ENCODE measurements at regions not wholly inside any gene's neighbourhood (a gene's known extent, or its start where the extent isn't known, plus 50 kb on each side); places are given as distances from the start of the nearest gene placed in this dataset.

DNA sequence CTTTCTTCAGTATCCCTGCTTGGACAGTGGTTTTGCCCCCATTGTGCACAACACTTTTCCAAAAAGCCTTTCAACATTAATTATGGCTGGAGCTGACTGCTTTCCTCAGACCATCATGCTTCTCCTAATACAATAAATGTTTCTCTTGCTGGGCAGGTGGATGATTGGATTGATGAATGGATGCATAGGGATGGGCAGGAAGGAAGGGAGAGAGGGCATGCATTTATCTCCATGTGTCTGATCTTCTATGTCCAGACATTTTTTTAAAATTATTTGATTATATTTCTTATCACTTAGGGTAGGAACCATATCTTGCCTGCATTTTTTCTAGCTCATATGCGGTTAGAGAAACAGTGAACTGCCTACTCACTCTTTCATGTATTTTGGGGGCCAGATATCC is 218.5 kb downstream of the PRL start:
- intact Hi-C loops (cut with micrococcal nuclease; ENCODE audit: unreplicated experiment): no loop called here
- ChIA-PET POLR2A (interaction anchor here (0.6 kb wide), 2 partner anchors 144 to 258 kb away, joined by 3 to 5 read pairs; no protein-coding TSS in a partner anchor), CTCF (ENCODE audit: unreplicated experiment) (no interaction called here)
- Histone ChIP-seq H3K4me3 (ENCODE audit: low read depth, low read length, poor library complexity, severe bottlenecking) (no peak overlapping the region), H3K4me2 (ENCODE audit: low read length) (no peak overlapping the region), H2AFZ (ENCODE audit: low read length) (no peak overlapping the region), H3K9me3 (ENCODE audit: low read length) (no peaks in the 10 kb centered on the region), H3K79me2 (ENCODE audit: insufficient read depth, low read depth, low read length) (no peaks in the 10 kb centered on the region), H3K36me3 (ENCODE audit: insufficient read depth, low read length) (no peaks in the 10 kb centered on the region), H4K20me1 (ENCODE audit: insufficient read depth, low read length) (no peaks in the 10 kb centered on the region), H3K9me2 (ENCODE audit: insufficient read depth, low read length) (no peaks in the 10 kb centered on the region), H3K27ac (ENCODE audit: low read depth, low read length, poor library complexity, severe bottlenecking) (no peak overlapping the region), H3K4me1 (ENCODE audit: insufficient read depth, low read length, poor library complexity, severe bottlenecking) (no peaks in the 10 kb centered on the region)
- TF ChIP-seq EZH2phosphoT487 (IDR thresholded peaks at IDR 0.05; ENCODE audit: borderline replicate concordance, low read depth, low read length): no peak
- TF ChIP-seq, protein P1, sequence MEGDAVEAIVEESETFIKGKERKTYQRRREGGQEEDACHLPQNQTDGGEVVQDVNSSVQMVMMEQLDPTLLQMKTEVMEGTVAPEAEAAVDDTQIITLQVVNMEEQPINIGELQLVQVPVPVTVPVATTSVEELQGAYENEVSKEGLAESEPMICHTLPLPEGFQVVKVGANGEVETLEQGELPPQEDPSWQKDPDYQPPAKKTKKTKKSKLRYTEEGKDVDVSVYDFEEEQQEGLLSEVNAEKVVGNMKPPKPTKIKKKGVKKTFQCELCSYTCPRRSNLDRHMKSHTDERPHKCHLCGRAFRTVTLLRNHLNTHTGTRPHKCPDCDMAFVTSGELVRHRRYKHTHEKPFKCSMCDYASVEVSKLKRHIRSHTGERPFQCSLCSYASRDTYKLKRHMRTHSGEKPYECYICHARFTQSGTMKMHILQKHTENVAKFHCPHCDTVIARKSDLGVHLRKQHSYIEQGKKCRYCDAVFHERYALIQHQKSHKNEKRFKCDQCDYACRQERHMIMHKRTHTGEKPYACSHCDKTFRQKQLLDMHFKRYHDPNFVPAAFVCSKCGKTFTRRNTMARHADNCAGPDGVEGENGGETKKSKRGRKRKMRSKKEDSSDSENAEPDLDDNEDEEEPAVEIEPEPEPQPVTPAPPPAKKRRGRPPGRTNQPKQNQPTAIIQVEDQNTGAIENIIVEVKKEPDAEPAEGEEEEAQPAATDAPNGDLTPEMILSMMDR (conservative IDR thresholded peaks at IDR 0.05; ENCODE audit: low read length): no peak
- no peak for DNase-seq (ENCODE audit: low spot score)
- no TSS peak for BruUV-seq (replicated peaks)

DNA sequence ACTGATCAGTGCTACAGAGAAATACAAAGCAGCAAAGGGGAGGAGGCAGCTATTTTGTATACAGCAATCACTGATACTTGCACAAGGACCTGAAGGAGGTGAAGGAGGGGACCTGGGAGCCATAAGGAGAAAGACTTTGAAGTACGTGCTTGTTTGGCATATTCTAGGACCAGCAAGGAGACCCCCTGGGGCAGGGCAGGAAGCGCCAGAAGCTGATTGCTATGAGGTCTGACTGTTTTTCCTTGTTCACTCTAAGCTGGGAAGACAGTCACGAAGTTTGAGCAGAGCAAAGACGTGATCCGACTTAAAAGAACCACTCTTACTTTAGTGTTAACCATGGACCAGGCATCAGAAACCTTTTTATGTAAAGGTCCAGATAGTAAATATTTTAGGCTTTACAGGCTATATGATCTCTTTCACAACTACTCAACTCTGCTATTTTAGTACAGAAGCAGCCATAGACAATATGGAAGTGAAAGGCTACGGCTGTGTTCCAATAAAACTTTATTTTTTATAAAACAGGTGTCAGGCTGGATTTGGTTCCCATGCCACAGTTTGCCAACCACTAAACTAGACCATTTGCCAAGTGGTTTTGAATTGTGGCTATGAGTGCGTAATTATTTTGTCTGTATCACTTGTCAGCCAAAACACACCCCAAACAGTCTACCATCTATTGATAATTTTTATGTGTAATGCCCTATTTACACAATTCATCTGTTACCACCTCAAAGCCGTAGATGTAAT is 217.9 kb downstream of the PRL start:
- Histone ChIP-seq H3K9me3 (ENCODE audit: low read length) (no peaks in the 10 kb centered on the region), H3K4me3 (ENCODE audit: low read depth, low read length, poor library complexity, severe bottlenecking) (no peak overlapping the region), H3K9me2 (ENCODE audit: insufficient read depth, low read length) (no peaks in the 10 kb centered on the region), H4K20me1 (ENCODE audit: insufficient read depth, low read length) (no peaks in the 10 kb centered on the region), H3K79me2 (ENCODE audit: insufficient read depth, low read depth, low read length) (no peaks in the 10 kb centered on the region), H3K4me1 (ENCODE audit: insufficient read depth, low read length, poor library complexity, severe bottlenecking) (no peaks in the 10 kb centered on the region), H2AFZ (ENCODE audit: low read length) (no peak overlapping the region), H3K36me3 (ENCODE audit: insufficient read depth, low read length) (no peaks in the 10 kb centered on the region), H3K4me2 (ENCODE audit: low read length) (no peak overlapping the region), H3K27ac (ENCODE audit: low read depth, low read length, poor library complexity, severe bottlenecking) (no peak overlapping the region)
- no peak for TF ChIP-seq EZH2phosphoT487 (IDR thresholded peaks at IDR 0.05; ENCODE audit: borderline replicate concordance, low read depth, low read length)
- TF ChIP-seq, protein P1 (conservative IDR thresholded peaks at IDR 0.05; ENCODE audit: low read length): no peak
- POLR2A ChIA-PET: interaction anchor here (0.6 kb wide), 1 partner anchor 144 kb away, joined by 5 read pairs; no protein-coding TSS in a partner anchor
- intact Hi-C loops (cut with micrococcal nuclease; ENCODE audit: unreplicated experiment): no loop called here
- BruUV-seq (replicated peaks): no TSS peak
- no peak for DNase-seq (ENCODE audit: low spot score)
- CTCF ChIA-PET (ENCODE audit: unreplicated experiment): no interaction called here

DNA sequence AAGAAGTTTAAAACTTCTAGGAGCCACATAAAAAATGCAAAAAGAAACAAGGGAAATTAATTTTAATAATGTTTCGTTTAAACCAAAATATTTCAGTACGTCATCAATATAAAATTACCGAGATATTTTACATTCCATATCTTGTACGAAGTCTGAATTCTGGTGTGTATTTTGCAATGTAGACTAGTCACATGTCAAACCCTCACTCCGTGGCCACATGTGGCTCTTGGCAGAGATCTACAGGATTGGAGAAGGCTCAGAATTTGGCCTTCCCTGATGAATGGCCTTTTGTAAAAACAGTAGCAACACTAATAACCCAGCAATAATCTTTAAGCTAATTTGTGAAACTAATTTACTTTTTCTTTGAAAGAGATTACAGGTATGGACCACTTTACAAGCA is 217.1 kb downstream of the PRL start:
- Histone ChIP-seq H3K79me2 (ENCODE audit: insufficient read depth, low read depth, low read length) (no peaks in the 10 kb centered on the region), H3K4me1 (ENCODE audit: insufficient read depth, low read length, poor library complexity, severe bottlenecking) (no peaks in the 10 kb centered on the region), H2AFZ (ENCODE audit: low read length) (no peak overlapping the region), H3K9me2 (ENCODE audit: insufficient read depth, low read length) (no peaks in the 10 kb centered on the region), H3K4me2 (ENCODE audit: low read length) (no peak overlapping the region), H3K27ac (ENCODE audit: low read depth, low read length, poor library complexity, severe bottlenecking) (no peak overlapping the region), H4K20me1 (ENCODE audit: insufficient read depth, low read length) (no peaks in the 10 kb centered on the region), H3K9me3 (ENCODE audit: low read length) (no peaks in the 10 kb centered on the region), H3K36me3 (ENCODE audit: insufficient read depth, low read length) (no peaks in the 10 kb centered on the region), H3K4me3 (ENCODE audit: low read depth, low read length, poor library complexity, severe bottlenecking) (no peak overlapping the region)
- POLR2A ChIA-PET: no interaction called here
- intact Hi-C loops (cut with micrococcal nuclease; ENCODE audit: unreplicated experiment): no loop called here
- BruUV-seq (replicated peaks): no TSS peak
- TF ChIP-seq, protein P1 (conservative IDR thresholded peaks at IDR 0.05; ENCODE audit: low read length): no peak
- TF ChIP-seq EZH2phosphoT487 (IDR thresholded peaks at IDR 0.05; ENCODE audit: borderline replicate concordance, low read depth, low read length): no peak
- CTCF ChIA-PET (ENCODE audit: unreplicated experiment): no interaction called here
- no peak for DNase-seq (ENCODE audit: low spot score)
